CD4-positive, alpha-beta T cell treated with Interleukin-15 for 4 hours (primary cell): ENCODE measurements at regions not wholly inside any gene's neighbourhood (a gene's known extent, or its start where the extent isn't known, plus 50 kb on each side); places are given as distances from the start of the nearest gene placed in this dataset.

ENCODE experiments used
- DNase-seq: peaks from one replicate; pipeline ENCODE4 v3.0.0-alpha.2; 2020; ENCODE audit warnings: low spot score

DNA sequence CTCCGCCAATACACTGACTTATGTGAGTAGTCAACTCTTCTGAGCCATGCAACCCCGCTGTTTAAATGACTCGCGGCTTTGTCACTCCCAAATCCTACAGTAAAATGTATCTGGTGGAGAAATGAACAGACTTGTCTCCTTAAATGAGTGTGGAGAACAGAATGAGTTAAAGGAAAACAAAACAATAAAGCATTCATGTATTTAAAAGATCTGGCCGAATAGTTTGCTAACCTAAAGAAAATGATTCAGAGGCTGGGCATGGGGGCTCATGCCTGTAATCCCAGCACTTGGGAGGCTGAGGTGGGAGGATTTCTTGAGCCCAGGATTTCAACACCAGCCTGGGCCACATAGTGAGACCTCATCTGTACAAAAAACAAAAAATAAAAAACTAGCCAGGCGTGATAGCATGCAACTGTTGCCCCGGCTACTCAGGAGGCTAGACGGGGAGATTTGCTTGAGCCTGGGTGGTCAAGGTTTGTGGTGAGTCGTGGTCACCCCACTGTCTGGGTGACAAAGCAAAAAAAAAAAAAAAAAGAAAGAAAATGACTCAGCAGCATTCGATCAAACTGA, 86.5 kb upstream of the PFKP start:
- DNase-seq, result no peak

DNA sequence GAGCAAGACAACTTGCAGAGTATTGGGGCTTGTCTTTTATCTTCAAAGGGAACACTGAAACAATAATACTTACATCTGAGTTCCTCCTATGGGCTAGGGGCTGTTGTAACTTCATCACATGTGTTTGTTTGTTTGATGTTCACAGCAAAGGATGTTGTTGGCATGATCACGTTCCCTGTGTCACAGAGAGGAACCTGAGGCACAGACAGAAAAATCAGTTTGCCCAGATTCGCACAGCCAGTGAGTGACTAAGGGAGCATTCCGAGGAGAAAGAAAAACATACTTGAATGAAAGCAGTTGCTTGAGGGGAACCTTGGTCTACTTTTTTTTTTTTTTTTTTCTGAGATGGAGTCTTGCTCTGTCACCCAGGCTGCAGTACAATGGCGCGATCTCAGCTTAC, 87.2 kb upstream of the PFKP start:
- DNase-seq, result no peak

DNA sequence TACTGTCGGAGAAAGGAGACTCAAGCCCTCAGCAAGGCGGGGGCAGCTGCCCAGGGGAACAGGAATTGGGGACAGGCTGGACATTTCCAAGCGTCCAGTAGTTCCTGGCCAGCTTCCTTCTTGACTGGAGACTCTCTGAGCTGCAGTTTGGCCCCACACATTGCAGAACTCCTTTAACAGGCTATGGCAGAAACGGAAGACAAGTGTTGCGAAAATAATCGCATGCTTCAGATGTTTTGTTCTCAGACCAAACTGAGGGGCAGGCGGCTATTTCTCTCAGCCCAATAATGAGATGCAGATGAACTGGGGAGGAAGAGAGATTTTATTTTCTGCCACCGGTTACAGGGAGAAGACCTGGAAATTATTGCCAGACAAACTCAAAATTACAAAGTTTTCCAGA, 88.0 kb upstream of the PFKP start:
- no peak for DNase-seq

DNA sequence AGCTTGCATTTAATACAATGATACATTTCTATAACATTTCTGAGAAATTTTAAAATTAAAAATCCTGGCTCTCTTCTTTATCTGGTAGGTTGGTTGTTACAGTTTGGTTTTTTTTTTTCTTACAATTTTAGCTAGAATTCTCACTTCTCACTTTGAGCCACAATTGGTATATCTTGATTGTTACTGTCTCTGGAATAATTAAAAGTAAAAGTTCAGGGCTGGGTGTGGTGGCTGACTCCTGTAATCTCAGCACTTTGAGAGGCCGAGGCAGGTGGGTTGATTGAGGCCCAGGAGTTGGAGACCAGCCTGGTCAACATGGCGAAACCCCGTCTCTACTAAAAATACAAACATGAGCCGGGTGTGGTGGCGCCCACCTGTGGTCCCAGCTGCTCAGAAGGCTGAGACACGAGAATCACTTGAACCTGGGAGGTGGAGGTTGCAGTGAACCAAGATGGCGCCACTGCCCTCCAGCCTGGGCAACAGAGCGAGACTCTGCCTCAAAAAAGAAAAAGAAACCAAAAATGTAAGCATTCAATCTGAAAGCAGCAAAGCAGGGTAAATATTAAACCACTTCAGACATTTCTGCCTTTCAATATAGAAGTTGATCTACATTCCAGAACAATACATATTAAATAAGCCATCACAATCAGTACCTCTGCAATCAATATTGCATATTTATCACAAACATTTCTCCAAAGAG, 88.6 kb upstream of the PFKP start:
- no peak for DNase-seq

DNA sequence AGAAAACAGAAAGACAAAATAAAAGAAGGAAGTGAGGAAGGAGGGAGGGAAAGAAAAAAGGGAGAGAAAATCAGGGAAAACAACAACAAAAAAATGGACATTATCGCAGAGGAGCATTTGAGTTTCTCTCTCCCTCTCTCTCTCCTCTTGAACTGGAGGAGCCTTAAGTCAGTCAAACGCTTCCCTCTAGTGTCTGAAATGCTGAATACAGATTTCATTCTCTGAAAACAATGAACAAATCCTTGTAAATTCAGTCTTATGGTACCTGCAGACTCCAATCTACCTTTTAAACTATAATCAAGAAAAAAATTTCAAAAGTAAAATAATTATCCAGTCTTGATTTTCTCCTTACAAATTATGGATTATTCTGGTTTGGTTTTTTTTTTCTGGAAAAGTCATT, 89.2 kb upstream of the PFKP start:
- DNase-seq, result no peak

DNA sequence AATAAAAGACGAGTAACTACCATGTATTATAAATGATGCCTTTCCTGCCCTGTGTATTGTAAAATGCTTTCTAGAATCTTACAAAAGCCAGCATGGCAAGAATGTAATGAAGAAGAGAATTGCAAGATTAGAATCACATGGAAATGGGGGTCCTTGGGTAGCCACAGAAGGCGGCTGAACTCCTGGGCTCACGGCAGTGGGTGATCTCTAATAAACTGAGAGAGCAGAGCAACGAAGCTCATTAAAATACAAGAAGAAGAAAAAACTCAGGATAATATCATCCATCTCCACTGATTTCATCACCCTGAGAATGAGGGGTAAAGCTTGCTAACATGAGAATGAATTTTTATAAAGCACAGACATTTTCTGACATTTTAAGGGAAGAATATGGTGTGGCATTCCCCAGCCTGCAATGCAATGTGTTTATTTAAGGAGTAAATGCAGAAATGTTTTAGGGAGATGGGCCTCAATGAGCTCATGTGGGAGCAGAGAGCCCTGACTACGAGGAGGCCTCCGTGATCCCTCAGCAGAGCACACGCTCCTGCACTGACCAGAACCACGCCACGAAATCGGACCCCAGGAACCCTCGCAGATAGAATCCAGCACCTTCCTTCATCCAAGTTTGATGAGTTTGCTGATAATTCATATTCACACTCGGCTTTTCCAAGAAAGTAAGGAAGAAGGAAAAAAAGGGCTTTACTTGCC, 92.7 kb upstream of the PFKP start:
- no peak for DNase-seq

DNA sequence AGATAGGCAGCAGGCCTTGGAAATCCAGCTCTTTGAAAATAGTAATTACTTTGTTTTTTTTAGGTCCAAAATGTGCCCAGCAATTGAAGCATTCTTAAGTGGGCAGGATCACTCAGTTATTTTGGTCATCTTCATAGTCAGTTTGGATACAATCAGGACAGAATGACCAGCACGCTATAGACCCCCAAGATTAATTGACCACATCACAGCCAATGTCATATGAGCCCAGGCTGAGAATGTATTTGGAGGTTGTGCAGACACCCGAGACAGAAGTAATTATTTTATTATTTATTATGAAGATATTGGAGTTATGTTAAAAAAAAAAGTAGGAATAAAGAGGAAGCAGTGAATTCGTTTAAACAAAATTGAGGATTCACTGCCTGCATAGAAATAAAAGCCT, 93.3 kb upstream of the PFKP start:
- DNase-seq, result no peak

DNA sequence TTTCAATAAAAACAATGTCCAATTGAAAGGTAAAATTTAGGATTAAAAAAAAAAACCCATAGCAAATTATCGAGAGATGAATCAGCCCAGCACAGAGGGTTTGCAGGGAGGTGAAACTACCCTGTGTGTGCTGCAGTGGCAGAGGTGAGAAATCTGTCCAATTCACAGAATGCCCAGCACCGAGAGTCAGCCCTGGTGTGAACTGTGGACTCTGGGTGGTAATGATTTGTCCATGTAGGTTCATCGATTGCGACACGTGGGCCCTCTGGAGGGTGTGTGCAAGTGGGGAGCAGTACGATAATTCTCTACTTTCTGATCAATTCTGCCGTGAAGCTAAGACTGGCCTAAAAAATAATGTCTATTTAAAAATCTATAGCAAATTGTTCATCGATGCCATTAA, 94.5 kb upstream of the PFKP start:
- no peak for DNase-seq

DNA sequence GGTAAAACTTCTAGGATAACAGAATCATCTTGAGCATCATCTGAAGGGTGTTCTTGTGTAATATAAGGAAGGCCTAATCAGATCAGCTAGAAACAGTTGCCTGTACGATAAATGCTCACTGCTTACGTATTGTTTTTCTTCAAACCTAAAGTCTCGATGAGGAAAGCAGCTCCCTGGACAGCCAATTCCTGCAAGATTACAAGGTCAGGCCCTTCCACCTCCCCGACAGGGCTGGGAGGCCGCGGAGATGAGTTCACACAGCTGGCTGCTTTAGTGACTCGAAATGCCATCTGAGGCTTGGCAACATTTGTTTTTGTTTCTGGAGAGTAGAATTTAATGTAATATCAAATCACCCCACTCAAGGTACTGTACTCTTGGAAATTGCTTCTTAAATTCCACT, 95.1 kb upstream of the PFKP start:
- DNase-seq, result no peak

DNA sequence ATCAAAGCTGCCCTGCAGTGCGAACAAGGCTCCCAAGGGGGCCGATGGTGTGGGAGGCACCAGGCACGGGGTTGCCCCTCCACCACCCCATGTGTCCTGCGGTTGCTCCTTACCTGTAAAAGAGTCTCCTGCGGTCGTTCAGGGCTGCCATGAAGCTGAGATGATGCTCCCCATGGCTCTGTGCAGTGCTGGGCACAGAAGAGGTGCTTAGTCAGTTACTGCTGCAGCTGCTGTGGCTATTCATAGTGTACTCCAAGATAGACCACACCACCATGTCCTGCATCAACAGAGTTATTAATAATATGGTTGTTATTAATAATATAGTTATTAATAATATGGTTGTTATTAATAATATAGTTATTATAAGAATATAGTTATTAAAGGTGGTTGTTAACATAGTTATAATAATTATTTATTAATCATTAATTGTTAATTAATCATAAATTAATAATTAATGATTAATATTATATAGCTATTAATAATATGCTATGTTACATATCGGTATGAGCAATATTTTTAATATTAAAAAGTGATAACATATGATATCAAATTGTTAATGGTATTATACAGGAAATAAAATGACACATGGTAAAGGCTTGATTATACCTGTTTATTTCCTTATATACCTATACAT, 97.0 kb upstream of the PFKP start:
- DNase-seq, result no peak

DNA sequence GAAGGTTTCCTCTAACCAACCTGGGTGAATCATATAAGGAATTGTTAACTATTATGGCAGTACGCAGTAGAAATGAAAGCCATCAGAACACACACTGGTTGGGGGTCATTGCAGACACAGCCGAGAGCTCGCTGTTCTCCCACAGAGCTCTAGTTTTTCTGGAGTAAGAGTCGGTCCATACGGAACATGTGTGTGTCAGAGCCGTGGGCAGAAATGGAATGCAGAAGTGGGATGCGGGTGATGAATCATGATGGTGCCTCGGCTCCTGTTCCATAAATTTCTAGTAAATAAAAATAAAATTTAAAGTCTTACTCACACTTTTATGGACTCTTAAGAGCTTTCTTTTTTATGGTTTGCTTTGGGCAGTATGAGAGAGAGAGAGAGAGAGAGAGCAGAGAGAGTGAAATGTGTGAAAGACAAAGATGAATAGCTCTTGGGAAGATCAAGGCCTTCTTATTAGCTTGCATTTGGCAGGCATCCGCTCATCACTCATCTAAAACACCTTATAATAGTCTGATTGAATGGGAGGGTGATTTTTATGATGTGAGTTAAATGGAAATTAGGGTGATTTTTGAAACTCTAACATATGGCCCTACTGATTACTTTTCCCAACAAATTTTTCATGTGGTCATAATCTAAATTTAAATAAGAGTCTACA, 98.8 kb upstream of the PFKP start:
- no peak for DNase-seq

DNA sequence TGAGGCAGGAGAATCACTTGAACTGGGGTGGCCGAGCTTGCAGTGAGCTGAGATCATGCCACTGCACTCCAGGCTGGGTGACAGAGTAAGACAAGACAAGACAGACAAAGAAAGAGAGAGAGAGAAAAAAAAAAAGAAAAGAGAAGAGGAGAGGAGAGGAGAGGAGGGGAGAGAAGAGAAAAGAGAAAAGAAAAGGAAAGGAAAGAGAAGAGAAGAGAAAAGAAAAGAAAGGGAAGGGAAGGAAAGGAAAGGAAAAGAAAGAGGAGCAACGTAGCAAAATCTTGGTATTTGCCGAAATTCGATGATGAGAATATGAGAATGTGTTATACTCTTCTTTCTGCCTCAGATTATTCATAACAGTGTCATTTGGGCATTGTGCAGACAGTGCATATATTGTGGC, 101.2 kb upstream of the PFKP start:
- DNase-seq, result no peak

DNA sequence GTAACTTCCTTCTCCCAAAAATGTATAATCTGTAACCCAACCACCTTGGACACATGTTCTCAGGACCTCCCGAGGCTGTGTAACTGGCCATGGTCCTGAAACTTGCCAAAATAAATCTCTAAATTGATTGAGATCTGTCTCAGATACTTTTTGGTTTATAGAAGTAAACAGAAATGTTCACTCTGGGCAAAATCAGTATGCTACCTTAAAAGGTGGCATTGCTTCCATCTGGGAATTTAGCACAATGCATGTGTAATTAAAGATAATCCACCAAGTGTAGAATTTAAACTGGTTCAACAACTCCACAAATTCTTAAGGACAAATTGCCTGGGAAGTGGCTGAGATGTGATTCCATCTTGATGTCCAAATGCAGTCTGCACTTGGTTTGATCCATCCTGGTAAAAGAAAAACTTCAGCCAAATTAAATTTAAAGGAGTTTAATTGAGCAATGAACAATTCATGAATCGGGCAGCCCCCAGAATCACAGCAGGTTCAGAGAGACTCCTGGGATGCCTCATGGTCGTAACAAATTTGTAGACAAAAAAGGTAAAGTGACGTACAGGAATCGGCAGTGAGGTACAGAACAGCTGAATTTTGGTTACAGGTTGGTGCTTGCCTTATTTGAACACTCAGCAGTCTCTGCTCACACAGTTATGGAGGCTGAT, 102.6 kb upstream of the PFKP start:
- no peak for DNase-seq

DNA sequence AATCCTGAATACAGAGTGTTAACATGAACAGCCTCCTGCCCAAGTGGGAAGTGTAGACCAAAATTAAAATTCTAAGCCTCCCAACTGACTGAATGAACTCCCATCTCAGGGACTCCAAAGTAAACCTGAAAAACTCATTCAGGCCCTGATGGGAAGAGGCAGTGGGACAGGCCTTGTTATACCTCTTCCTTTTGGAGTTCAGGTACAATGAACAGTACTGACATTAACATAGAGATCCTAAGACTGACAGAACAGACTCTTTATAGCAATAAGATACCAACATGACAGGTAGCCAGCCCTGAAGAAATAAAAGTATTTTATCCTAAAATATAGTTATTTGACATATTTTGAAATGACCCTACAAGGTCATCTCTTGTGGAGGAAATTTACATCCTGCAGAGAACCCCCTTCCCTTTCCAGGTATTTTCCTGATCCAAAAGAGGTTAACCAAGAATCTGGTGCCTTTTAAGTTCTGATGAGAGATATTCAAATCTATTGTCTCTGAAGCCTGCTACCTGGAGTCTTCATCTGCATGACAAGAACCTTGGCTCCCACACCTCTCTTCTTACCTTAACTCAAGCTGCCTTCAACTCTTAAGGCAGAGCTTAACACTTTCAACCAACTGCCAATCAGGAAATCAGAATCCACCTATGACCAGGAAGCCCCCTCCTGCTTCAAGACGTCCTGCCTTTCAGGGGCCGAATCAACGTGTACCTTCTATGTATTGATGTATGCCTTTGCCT, 103.3 kb upstream of the PFKP start:
- DNase-seq, result no peak

DNA sequence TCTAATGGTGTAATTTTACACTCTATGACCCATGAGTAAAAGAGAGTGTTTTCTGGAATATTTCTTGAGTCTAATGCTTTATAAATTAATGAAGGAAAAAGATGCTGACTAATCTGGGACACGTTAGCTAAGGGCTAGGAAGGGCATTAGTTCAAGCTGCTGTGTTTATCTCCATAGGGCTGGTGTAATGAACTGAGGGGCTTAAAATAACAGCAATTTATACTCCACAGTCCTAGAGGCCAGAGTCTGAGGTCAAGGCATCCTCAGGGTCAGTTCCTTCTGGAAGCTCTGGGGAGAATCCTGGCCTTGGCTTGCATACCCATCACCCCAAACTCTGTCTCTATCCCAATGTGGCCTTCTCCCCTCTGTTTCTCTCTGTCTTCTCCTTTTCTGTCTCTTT, 105.2 kb upstream of the PFKP start:
- no peak for DNase-seq

DNA sequence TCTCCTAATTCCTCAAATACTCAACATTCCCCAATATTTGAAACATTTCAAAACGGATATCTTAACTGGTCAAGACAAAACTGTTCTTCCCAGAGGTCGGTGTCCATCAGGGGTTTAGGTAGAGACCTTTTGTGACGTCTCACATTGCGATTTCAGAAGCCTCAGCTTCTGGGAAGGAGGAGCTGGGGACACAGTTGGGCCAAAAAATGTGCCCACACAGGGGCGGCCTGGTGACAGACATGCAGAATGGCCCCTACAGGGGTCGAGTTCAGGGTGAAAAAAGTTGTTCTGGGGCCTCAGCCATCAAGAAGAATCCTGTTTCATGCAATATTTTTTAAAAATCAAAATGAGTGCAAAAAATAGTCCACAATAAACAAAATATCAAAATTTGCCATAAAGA, 108.7 kb upstream of the PFKP start:
- no peak for DNase-seq

DNA sequence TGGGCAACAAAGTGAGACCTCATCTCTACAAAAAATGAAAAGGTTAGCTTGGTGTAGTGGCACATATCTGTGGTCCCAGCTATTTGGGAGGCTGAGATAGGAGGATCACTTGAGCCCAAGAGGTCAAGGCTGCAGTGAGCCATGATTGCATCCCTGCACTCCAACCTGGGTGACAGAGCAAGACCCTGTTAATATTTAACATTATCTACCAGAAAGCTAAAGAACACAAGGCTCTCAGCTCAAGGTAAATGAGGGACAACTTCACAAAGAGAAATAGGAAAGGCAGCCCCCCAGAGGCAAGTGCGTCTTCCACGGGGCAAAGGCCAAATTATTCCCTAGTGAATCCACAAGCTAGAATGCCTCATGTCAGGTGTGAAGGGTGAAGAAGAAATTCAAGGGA, 109.6 kb upstream of the PFKP start:
- no peak for DNase-seq

DNA sequence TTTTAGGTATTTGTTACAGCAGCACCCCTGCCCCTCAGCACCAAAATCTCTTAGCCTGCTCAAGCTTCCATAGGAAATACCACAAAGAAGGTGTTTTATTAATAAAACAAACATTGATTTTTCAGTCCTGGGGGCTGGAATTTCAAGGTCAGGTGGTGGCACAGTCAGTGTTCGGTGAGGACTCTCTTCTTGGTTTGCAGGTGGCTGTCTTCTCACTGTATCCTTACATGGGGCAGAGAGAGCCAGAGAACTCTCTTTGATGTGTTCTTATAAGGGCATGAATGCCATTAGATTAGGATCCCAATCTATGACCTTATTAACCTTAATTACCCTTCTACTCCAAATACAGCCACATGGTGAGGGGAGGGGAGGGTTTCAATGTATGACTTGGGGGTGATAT, 112.3 kb upstream of the PFKP start:
- DNase-seq, result no peak

DNA sequence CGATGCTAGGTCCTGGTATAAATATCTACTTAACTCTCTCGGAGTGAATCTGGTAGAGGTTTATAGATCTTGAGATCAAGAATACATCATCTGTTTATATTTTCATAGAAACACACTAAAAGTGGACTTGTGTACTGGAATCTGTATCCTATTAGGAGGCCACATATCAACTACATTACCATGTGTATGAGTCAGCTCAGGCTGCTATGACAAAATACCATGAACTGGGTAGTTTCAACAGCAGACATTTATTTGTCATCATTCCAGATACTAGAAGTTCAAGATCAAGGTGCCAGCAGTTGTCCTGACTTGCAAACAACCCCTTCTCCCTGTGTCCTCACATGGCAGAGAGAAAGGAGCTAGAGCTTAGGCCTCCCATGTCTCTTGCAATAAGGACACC, 113.9 kb upstream of the PFKP start:
- DNase-seq, result no peak

DNA sequence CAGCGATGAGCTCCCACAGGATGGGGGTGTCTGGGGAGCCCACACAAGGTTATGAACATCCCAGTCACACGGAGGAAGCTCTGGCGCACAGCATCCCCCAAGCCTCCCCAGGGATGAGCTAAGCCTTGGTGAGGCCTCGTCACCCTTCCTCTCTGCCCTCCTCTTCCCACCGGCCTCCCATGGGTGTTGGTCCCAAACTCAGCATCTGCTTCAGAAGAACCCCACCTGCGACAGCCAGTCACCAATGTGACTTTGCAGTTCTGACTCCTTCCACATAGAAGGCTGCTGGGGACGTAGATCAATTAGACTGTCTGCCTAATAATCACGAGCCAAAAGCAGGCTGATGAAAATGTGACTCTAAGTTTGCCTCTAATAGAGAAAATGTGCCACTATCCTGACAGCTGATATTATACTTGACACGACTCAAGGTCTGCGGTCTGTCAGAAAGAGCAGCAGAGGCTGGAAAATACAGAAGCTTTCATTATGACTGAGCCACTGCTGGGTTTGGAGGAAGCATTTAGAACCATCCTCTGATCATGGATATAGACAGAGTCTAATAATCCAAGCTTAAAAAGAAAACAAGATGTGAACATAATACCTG, 116.0 kb upstream of the PFKP start:
- DNase-seq, result no peak

DNA sequence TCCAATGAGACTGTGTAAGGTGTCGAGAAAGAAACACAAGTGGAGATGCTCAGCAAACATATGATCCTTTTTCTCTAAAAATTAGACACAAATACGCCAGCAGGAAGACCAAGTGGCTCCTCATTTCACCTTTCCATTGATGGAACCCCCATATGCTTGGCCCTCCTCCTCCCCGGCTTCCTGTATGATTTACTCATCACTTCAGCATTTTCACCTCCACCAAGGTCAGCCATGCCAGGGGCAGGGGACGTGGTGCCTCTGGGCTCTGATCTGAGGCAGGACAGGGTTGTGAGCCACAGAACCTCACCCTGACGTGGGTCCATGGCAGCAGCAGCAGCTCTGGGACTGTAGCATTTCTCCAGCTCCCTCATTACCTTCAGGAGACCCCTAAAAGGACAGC, 116.8 kb upstream of the PFKP start:
- DNase-seq, result no peak
